Adrenal gland (tissue), 9 donors: ENCODE measurements at regions not wholly inside any gene's neighbourhood (a gene's known extent, or its start where the extent isn't known, plus 50 kb on each side); places are given as distances from the start of the nearest gene placed in this dataset.

Experiments used
- DNase-seq, 7 donors: peaks; one replicate each; pipeline ENCODE4 v3.0.0-alpha.2; 2019 to 2020
- H3K27ac ChIP-seq, 5 donors: fragments of 200-600 bp; sonication (generic) in 4 of 5; 1 replicate in 3 of 5; 2 replicates in 2 of 5; pipeline versions ENCODE4 v1.5.1 to v1.8.0; 2016 to 2020; ENCODE audit warnings: mild to moderate bottlenecking in 1 of 5
- H3K27me3 ChIP-seq: fragments of 200-600 bp; 2 replicates; pipeline ENCODE4 v1.8.0; 2021
- H3K36me3 ChIP-seq, 2 donors: fragments of 200-600 bp; replicated peaks in 1 of 2; 1 replicate in 1 of 2; 2 replicates in 1 of 2; pipeline versions ENCODE4 v1.5.1 to v1.8.0; 2018 to 2022
- H3K4me1 ChIP-seq, 2 donors: fragments of 200-600 bp; replicated peaks in 1 of 2; 1 replicate in 1 of 2; 2 replicates in 1 of 2; pipeline versions ENCODE4 v1.5.1 to v1.8.0; 2018 to 2021
- H3K4me3 ChIP-seq, 4 donors: fragments of 200-600 bp; sonication (generic) in 3 of 4; one replicate each; pipeline ENCODE4 v1.5.1; 2016 to 2018
- H3K9me3 ChIP-seq, 3 donors: fragments of 200-600 bp; sonication (generic) in 1 of 3; replicated peaks in 1 of 3; 1 replicate in 2 of 3; 2 replicates in 1 of 3; pipeline versions ENCODE4 v1.5.1 to v1.8.0; 2016 to 2021
- POLR2A ChIP-seq, 2 donors: fragments of 450-650 bp; IDR thresholded peaks; one replicate each; pipeline ENCODE4 v1.6.1; 2017; ENCODE audit warnings: antibody characterized with exemption in 2 of 2, mild to moderate bottlenecking in 2 of 2, moderate library complexity in 1 of 2
- WGBS, 4 donors: extraction: QIAGEN DNeasy Blood & Tissue Kit in 2 of 4; methylation state at CpG; one replicate each; pipeline versions ENCODE4 v1.1.5 to v1.1.7; 2013 to 2017; 5-methylcytosine and 5-hydroxymethylcytosine counted together
- intact Hi-C, 2 donors: fragments of 100-400 bp; cut with DNase I; formaldehyde crosslinking; loops; one replicate each; pipeline versions ENCODE4 v1.14.1 to v1.15.0; 2022 to 2023
- TF ChIP-seq, protein P1 (sequence below), 6 experiments: fragments of 450-650 bp in 4 of 6; fragments of 200-600 bp in 2 of 6; sonication (generic) in 1 of 6; IDR thresholded peaks; 1 replicate in 5 of 6; 2 replicates in 1 of 6; pipeline versions ENCODE4 v1.5.1 to v1.8.0; 2016 to 2021; ENCODE audit warnings: antibody characterized with exemption in 6 of 6, mild to moderate bottlenecking in 2 of 6, moderate library complexity in 1 of 6
- donor health status: healthy with polysubstance abuse.
- donor health status: Bipolar disorder and iron deficiency.
- donor health status: DM: yes; HTN: yes; CAD: no.
- donor health status: DM: no; HTN: no; CAD: no.
- donor health status: DM: no; HTN: no; CAD: no.

DNA sequence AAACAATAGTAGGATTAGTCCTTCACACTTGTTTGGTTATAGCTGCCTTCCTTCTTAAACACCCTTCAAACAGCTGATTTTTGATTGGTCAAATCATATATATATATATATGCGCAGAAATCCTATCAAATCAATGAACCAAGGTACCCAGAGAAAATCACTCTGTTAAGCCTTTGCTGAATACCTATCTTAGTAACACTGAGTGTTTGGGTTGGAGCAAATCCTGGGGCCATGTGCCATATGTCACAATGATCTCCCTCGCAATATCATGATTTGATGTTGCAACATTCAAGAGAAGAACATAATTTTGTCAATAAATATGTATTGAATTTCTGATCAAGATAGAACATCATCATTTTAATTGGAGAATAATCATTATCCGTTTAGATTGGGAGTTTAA, 795.6 kb downstream of the REEP3 start:
- H3K36me3 ChIP-seq = no peaks in the 10 kb centered on the region
- H3K4me3 ChIP-seq = no peak overlapping the region
- H3K27ac ChIP-seq = no peak overlapping the region
- intact Hi-C loops = no loop called here
- H3K27me3 ChIP-seq = no peaks in the 10 kb centered on the region
- TF ChIP-seq POLR2A (IDR thresholded peaks at IDR 0.05) = no peak
- TF ChIP-seq, protein P1, sequence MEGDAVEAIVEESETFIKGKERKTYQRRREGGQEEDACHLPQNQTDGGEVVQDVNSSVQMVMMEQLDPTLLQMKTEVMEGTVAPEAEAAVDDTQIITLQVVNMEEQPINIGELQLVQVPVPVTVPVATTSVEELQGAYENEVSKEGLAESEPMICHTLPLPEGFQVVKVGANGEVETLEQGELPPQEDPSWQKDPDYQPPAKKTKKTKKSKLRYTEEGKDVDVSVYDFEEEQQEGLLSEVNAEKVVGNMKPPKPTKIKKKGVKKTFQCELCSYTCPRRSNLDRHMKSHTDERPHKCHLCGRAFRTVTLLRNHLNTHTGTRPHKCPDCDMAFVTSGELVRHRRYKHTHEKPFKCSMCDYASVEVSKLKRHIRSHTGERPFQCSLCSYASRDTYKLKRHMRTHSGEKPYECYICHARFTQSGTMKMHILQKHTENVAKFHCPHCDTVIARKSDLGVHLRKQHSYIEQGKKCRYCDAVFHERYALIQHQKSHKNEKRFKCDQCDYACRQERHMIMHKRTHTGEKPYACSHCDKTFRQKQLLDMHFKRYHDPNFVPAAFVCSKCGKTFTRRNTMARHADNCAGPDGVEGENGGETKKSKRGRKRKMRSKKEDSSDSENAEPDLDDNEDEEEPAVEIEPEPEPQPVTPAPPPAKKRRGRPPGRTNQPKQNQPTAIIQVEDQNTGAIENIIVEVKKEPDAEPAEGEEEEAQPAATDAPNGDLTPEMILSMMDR (IDR thresholded peaks at IDR 0.05) = no peak
- no peaks in the 10 kb centered on the region for H3K4me1 ChIP-seq
- DNase-seq = no peak
- no peaks in the 10 kb centered on the region for H3K9me3 ChIP-seq
- 86 to 92% (median 91%) methylated on average over 3 of the region's 3 CpGs for WGBS, 4 donors

DNA sequence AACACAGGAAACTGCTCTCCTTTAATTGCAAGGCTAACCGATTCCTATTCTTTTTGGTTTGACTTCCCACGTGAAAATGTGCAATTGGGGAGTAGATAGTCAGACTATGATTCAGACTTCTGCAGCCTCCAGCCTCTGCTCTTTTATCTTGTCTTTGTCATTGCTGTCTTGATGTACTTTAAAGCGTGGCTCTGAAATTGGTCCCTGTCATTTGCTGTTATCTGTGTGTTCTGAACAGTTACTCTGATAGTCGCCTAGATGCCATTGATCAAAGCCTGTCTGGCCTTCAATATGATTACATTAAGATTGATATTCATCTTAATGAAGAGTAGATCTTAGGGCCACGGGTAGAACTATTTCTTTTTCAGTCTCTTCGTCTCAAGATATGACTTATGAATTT, 799.2 kb downstream of the REEP3 start:
- no peaks in the 10 kb centered on the region for H3K36me3 ChIP-seq
- no peak overlapping the region for H3K27ac ChIP-seq
- H3K9me3 ChIP-seq = no peaks in the 10 kb centered on the region
- no peaks in the 10 kb centered on the region for H3K4me1 ChIP-seq
- intact Hi-C loops = no loop called here
- no peaks in the 10 kb centered on the region for H3K27me3 ChIP-seq
- DNase-seq = no peak
- no peak overlapping the region for H3K4me3 ChIP-seq
- WGBS, 4 donors = 43 to 56% (median 48%) methylated on average over 6 of the region's 6 CpGs
- TF ChIP-seq, protein P1 (IDR thresholded peaks at IDR 0.05) = no peak
- TF ChIP-seq POLR2A (IDR thresholded peaks at IDR 0.05) = no peak

DNA sequence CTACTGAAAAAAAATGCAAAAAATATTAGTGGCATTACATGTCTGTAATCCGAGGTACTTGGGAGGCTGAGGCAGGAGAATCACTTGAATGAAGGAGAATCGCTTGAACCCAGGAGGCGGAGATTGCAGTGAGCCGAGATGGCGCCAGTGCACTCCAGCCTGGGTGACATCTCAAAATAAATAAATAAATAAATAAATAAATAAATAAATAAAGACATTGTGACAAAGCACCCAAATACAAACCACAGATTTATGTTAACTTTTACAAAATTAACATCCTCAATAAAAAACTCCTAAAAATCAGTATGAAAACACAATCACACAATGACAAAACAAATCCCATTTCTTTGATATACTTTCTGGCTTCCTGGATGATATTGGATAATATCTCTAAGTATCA, 808.3 kb downstream of the REEP3 start:
- TF ChIP-seq, protein P1 (IDR thresholded peaks at IDR 0.05) = no peak
- TF ChIP-seq POLR2A (IDR thresholded peaks at IDR 0.05) = no peak
- H3K4me1 ChIP-seq = no peaks in the 10 kb centered on the region
- H3K9me3 ChIP-seq = peaks cover 0 to 7% (median 0%) of the 10 kb centered on the region in 3 donors
- no peak overlapping the region for H3K27ac ChIP-seq
- H3K36me3 ChIP-seq = no peaks in the 10 kb centered on the region
- intact Hi-C loops = no loop called here
- H3K4me3 ChIP-seq = no peak overlapping the region
- H3K27me3 ChIP-seq = no peaks in the 10 kb centered on the region
- no peak for DNase-seq
- whole genome bisulfite sequencing, 4 donors = 93 to 97% (median 94%) methylated on average over 5 of the region's 5 CpGs

DNA sequence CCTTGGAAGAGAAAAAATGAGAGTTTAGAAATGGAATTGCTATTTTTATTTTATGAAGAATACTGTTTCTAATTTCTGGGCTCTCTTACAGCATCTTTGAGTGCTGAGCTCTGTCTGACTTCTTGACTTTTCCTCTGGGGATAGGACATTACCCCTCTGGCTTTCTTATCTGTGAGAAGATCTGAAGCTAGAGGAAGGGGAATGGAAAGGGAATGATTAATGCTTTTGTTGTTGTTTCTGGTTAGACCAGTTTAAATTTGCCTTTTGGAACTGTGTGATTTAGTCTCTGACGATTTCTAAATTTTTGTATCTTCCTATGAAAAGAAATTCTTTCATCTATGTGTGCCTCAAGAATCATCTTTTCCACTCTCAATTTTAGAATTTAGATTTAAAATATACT, 811.4 kb downstream of the REEP3 start:
- Histone ChIP-seq H3K36me3 (no peaks in the 10 kb centered on the region), H3K27ac (no peak overlapping the region), H3K4me1 (no peaks in the 10 kb centered on the region), H3K4me3 (no peak overlapping the region), H3K27me3 (no peaks in the 10 kb centered on the region), H3K9me3 (peaks cover 0 to 2% (median 0%) of the 10 kb centered on the region in 3 donors)
- no peak for DNase-seq
- no peak for TF ChIP-seq POLR2A (IDR thresholded peaks at IDR 0.05)
- TF ChIP-seq, protein P1 (IDR thresholded peaks at IDR 0.05) = no peak
- intact Hi-C loops = no loop called here
- 34 to 56% (median 47%) methylated on average over 1 of the region's 1 CpG for WGBS, 4 donors
